ENCODE measurements at regions not wholly inside any gene's neighbourhood (a gene's known extent, or its start where the extent isn't known, plus 50 kb on each side); places are given as distances from the start of the nearest gene placed in this dataset.

DNA sequence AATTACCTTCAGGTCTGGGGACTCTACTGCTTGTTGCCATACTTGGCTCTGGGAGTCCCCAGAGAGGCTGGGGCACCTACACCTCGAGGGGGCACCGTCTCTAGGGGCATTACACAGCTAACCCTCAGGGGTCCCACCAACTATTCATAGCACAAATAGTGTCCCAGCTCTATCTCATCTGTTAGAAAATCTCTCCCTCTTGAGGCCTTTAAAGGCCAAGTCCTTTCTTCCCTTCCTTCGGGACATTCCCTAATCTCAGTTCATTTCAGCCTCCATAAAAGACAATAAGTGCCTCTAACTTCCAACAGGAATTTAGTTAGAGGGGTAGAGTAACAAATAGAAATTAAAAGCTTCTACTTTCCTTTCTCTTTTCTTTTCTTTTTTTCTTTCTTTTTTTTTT, 55.8 kb upstream of the SORBS2 start:
- TF ChIP-seq, protein P1, sequence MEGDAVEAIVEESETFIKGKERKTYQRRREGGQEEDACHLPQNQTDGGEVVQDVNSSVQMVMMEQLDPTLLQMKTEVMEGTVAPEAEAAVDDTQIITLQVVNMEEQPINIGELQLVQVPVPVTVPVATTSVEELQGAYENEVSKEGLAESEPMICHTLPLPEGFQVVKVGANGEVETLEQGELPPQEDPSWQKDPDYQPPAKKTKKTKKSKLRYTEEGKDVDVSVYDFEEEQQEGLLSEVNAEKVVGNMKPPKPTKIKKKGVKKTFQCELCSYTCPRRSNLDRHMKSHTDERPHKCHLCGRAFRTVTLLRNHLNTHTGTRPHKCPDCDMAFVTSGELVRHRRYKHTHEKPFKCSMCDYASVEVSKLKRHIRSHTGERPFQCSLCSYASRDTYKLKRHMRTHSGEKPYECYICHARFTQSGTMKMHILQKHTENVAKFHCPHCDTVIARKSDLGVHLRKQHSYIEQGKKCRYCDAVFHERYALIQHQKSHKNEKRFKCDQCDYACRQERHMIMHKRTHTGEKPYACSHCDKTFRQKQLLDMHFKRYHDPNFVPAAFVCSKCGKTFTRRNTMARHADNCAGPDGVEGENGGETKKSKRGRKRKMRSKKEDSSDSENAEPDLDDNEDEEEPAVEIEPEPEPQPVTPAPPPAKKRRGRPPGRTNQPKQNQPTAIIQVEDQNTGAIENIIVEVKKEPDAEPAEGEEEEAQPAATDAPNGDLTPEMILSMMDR (conservative IDR thresholded peaks at IDR 0.05; ENCODE audit: low read depth, low read length): no peak
- TF ChIP-seq EZH2 (IDR thresholded peaks at IDR 0.05; ENCODE audit: borderline replicate concordance, low read depth, low read length, poor library complexity, severe bottlenecking): no peak

Measured in A673 (cell line).